IPS-18a (cell line): ENCODE measurements at regions not wholly inside any gene's neighbourhood (a gene's known extent, or its start where the extent isn't known, plus 50 kb on each side); places are given as distances from the start of the nearest gene placed in this dataset.
"Not testable (repeated sequence)": the region's sequence is repeated elsewhere in the genome, so short reads cannot be mapped to it uniquely, and the experiment has no call there.

Source experiments
- H3K27ac ChIP-seq: one replicate; pipeline ENCODE4 v1.5.1; 2013; ENCODE audit warnings: low read length
- H3K27me3 ChIP-seq: one replicate; pipeline ENCODE4 v1.6.1; 2013; ENCODE audit warnings: mild to moderate bottlenecking, low read length; ENCODE audit not compliant: control insufficient read depth, insufficient read depth
- H3K36me3 ChIP-seq: one replicate; pipeline ENCODE4 v1.6.1; 2013; ENCODE audit warnings: low read depth, low read length; ENCODE audit not compliant: control insufficient read depth
- H3K4me1 ChIP-seq: one replicate; pipeline ENCODE4 v1.6.1; 2013; ENCODE audit warnings: low read depth, low read length; ENCODE audit not compliant: control insufficient read depth
- H3K4me3 ChIP-seq: one replicate; pipeline ENCODE4 v1.5.1; 2013; ENCODE audit warnings: low read length
- H3K9ac ChIP-seq: one replicate; pipeline ENCODE4 v1.6.1; 2013; ENCODE audit warnings: mild to moderate bottlenecking, low read length, moderate library complexity
- H3K9me3 ChIP-seq: one replicate; pipeline ENCODE4 v1.6.1; 2013; ENCODE audit warnings: low read depth, low read length; ENCODE audit not compliant: control insufficient read depth

- H3K9ac ChIP-seq: no peak overlapping the region
- no peak overlapping the region for H3K27ac ChIP-seq
- no peaks in the 10 kb centered on the region for H3K4me1 ChIP-seq
- no peaks in the 10 kb centered on the region for H3K27me3 ChIP-seq
- no peaks in the 10 kb centered on the region for H3K36me3 ChIP-seq
- H3K4me3 ChIP-seq: no peak overlapping the region
- H3K9me3 ChIP-seq: peaks cover 23% of the 10 kb centered on the region
These were observed 1051.0 kb upstream of the FOXG1 start for GRCh38 chr14:27715561-27715960.

DNA sequence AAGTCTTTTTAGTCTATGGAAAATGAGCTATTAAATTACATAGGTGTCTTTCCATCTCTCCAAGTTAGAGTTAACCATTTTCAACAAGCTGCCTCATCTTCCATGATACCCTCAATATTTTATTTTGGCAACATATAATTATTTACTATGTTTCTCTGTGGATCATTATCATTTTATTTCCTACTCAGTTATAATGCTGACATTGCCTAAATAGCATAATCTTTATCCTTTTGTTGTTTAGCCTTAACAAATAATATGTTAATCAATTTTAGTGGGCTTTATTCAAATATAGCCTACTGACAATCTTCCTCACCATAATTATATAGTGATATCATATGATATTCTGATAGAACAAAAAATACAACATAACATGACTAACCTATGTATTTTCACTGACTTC lies 1044.8 kb upstream of the FOXG1 start:
- H3K4me3 ChIP-seq: no peak overlapping the region
- no peak overlapping the region for H3K9ac ChIP-seq
- peaks cover 6% of the 10 kb centered on the region for H3K4me1 ChIP-seq
- H3K27ac ChIP-seq: no peak overlapping the region
- peaks cover 7% of the 10 kb centered on the region for H3K9me3 ChIP-seq
- no peaks in the 10 kb centered on the region for H3K27me3 ChIP-seq
- H3K36me3 ChIP-seq: no peaks in the 10 kb centered on the region

DNA sequence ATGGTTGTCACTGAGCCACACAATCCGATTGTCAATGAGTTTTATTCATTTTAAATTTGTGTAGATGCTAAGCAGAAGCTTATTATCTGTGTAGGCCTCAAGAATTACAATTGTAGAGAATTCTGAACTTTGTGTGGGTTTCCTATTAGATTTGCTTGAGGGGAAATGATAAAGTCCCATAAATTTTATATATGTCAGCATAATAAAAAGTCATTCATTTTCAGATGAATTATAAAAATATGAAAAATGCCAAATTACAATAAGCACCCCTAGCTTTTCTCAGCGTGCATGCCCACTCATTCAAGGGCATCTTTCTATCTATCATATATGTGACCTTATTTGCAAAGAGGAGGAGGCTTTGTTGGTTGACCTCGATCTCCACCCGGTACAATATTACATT lies 1041.1 kb upstream of the FOXG1 start:
- Histone ChIP-seq H3K9ac (no peak overlapping the region), H3K4me3 (no peak overlapping the region), H3K27ac (no peak overlapping the region), H3K4me1 (peaks cover 6% of the 10 kb centered on the region), H3K9me3 (no peaks in the 10 kb centered on the region), H3K27me3 (no peaks in the 10 kb centered on the region), H3K36me3 (no peaks in the 10 kb centered on the region)

- no peaks in the 10 kb centered on the region for H3K27me3 ChIP-seq
- H3K9me3 ChIP-seq: no peaks in the 10 kb centered on the region
- H3K4me3 ChIP-seq: no peak overlapping the region
- H3K4me1 ChIP-seq: peaks cover 6% of the 10 kb centered on the region
- no peak overlapping the region for H3K27ac ChIP-seq
- H3K36me3 ChIP-seq: no peaks in the 10 kb centered on the region
- no peak overlapping the region for H3K9ac ChIP-seq
These were observed 1039.3 kb upstream of the FOXG1 start for GRCh38 chr14:27727251-27727770.

DNA sequence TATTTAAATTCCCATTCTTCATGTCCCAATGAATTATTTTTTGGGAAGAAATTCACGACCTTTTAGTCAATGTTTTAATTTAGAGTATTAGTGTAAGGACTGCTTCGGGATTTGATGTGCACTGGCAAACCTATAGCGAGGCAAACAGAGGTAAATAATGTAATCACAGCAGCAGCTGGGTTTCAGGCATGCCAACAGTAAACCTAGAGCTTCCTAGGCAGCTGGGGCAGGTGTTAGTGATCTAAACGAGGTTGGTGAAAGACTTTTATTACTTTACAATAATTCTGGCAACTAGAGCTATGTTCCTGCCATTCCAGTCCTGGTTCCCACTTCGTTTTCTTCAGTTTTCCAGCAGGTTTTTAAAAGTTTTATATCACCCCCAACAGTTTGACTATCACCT lies 1036.4 kb upstream of the FOXG1 start:
- no peak overlapping the region for H3K9ac ChIP-seq
- H3K27ac ChIP-seq: no peak overlapping the region
- H3K9me3 ChIP-seq: no peaks in the 10 kb centered on the region
- no peaks in the 10 kb centered on the region for H3K4me1 ChIP-seq
- no peak overlapping the region for H3K4me3 ChIP-seq
- H3K36me3 ChIP-seq: no peaks in the 10 kb centered on the region
- H3K27me3 ChIP-seq: no peaks in the 10 kb centered on the region

GRCh38 chr14:27739657-27740156 lies 1026.9 kb upstream of the FOXG1 start:
- Histone ChIP-seq H3K27ac (no peak overlapping the region), H3K9me3 (no peaks in the 10 kb centered on the region), H3K4me1 (no peaks in the 10 kb centered on the region), H3K9ac (no peak overlapping the region), H3K4me3 (no peak overlapping the region), H3K27me3 (no peaks in the 10 kb centered on the region), H3K36me3 (no peaks in the 10 kb centered on the region)

- H3K36me3 ChIP-seq: no peaks in the 10 kb centered on the region
- no peaks in the 10 kb centered on the region for H3K4me1 ChIP-seq
- H3K9ac ChIP-seq: no peak overlapping the region
- H3K27ac ChIP-seq: no peak overlapping the region
- no peaks in the 10 kb centered on the region for H3K9me3 ChIP-seq
- H3K4me3 ChIP-seq: no peak overlapping the region
- no peaks in the 10 kb centered on the region for H3K27me3 ChIP-seq
These were observed 1016.5 kb upstream of the FOXG1 start for GRCh38 chr14:27750114-27750513.

DNA sequence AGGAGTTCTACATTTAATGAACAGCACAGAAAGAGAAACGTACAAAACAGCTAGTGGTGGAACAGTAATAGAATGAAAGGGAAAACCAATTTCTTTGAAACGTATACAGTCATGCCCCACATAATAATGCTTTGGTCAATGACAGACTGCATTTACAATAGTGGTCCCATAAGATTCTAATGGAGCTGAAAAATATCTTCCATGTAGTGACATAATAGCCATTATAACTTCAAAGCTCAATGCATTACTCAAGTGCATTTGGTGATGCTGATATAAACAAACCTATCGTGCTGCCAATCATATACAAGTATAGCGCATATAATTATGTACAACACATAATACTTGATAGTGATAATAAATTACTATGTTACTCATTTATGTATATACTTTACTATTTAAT lies 1008.9 kb upstream of the FOXG1 start:
- H3K27me3 ChIP-seq, H3K4me1 ChIP-seq, H3K4me3 ChIP-seq, H3K9me3 ChIP-seq, H3K36me3 ChIP-seq, H3K27ac ChIP-seq, H3K9ac ChIP-seq: not testable (repeated sequence)

DNA sequence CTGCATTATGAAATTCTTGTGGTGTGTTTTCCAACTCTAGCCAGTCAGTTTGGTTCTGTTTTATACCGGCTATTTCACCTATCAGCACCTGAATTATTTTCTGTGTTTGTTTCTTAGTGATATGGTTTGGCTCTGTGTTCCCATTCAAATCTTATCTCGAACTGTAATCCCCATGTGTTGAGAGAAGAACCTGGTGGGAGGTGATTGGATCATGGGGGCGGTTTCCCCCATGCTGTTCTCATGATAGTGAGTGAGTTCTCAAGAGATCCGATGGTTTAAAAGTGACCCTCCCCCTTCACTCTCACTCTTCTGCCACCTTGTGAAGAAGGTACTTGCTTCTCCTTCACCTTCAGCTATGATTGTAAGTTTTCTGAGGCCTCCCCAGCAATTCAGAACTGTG lies 1006.2 kb upstream of the FOXG1 start:
- not testable (repeated sequence) for H3K9me3 ChIP-seq, H3K4me1 ChIP-seq, H3K9ac ChIP-seq, H3K27ac ChIP-seq, H3K27me3 ChIP-seq, H3K36me3 ChIP-seq, H3K4me3 ChIP-seq

GRCh38 chr14:27799066-27800028 lies 967.2 kb upstream of the FOXG1 start:
- not testable (repeated sequence) for H3K4me3 ChIP-seq, H3K36me3 ChIP-seq, H3K9me3 ChIP-seq, H3K27ac ChIP-seq, H3K9ac ChIP-seq, H3K4me1 ChIP-seq, H3K27me3 ChIP-seq

DNA sequence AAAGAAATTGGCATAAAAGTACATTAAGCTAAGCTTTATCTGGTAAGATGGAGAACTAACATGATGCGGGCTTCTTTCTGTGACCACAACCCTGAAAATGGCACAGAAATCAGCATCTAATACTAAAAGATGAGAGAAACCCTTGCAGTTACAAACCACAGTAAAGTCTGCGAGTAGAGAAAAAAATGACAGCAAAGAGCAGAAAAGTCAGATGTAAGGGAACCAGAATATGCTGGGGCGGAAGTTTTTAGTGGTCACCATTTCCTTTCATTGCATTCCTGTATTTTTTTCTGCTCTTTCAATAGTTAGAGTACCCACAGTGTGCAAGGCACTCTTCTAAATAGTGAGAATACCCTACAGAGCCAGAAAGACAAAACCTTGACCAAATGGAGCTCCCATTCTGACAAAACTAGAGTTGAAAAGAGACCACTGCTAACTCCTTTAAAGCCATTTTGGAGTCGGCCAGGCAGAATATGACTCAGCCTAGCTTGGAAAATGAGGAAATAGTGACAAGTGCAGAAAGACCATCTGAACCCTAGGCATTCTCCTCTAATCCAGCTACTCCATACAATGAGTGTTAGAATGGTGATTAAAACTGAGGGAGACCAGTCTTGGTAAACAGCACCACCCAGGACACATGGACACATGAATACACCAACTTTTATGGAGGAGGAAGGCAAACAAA lies 948.7 kb upstream of the FOXG1 start:
- not testable (repeated sequence) for H3K9ac ChIP-seq, H3K9me3 ChIP-seq, H3K36me3 ChIP-seq, H3K27ac ChIP-seq, H3K4me3 ChIP-seq, H3K27me3 ChIP-seq, H3K4me1 ChIP-seq
